ENCODE measurements at regions not wholly inside any gene's neighbourhood (a gene's known extent, or its start where the extent isn't known, plus 50 kb on each side); places are given as distances from the start of the nearest gene placed in this dataset.

GRCh38 chr9:115437418-115437817 lies 319.5 kb upstream of the TNC start:
- no peak for TF ChIP-seq CTCF (IDR thresholded peaks at IDR 0.05)
- TF ChIP-seq POLR2AphosphoS5 (IDR thresholded peaks at IDR 0.05): no peak

Data from upper lobe of left lung (tissue), 4 donors.